Neural cell (in vitro differentiated cells): ENCODE measurements at regions not wholly inside any gene's neighbourhood (a gene's known extent, or its start where the extent isn't known, plus 50 kb on each side); places are given as distances from the start of the nearest gene placed in this dataset.

ENCODE experiments used
- H2AFZ ChIP-seq: fragments of 200-600, 300-800 bp; sonication (generic), shearing (Covaris generic); 2 replicates; pipeline ENCODE4 v1.6.0; 2014; ENCODE audit warnings: low read depth, mild to moderate bottlenecking, antibody characterized with exemption, low read length, moderate library complexity
- H3F3A ChIP-seq: fragments of 200-600 bp; shearing (Covaris generic); 2 replicates; pipeline ENCODE4 v1.6.1; 2016; ENCODE audit warnings: mild to moderate bottlenecking, moderate library complexity, mixed read lengths, antibody characterized with exemption, low read length; ENCODE audit not compliant: insufficient read depth, poor library complexity, severe bottlenecking
- H3K27ac ChIP-seq: fragments of 200-600, 300-800 bp; sonication (generic), shearing (Covaris generic); 2 replicates; pipeline ENCODE4 v1.5.1; 2014; ENCODE audit warnings: mild to moderate bottlenecking, low read length, moderate library complexity
- H3K27me3 ChIP-seq: fragments of 300-800, 200-600 bp; sonication (generic), shearing (Covaris generic); 2 replicates; pipeline ENCODE4 v1.6.0; 2014; ENCODE audit warnings: mild to moderate bottlenecking, low read depth, low read length, moderate library complexity; ENCODE audit not compliant: insufficient read depth
- H3K36me3 ChIP-seq: fragments of 300-800, 200-600 bp; sonication (generic), shearing (Covaris generic); 2 replicates; pipeline ENCODE4 v1.5.1; 2014; ENCODE audit warnings: mild to moderate bottlenecking, antibody characterized with exemption, low read length, moderate library complexity; ENCODE audit not compliant: insufficient read depth
- H3K4me2 ChIP-seq: fragments of 300-800, 200-600 bp; sonication (generic), shearing (Covaris generic); 2 replicates; pipeline ENCODE4 v1.6.0; 2014; ENCODE audit warnings: mild to moderate bottlenecking, low read length
- H3K4me3 ChIP-seq: fragments of 300-800, 200-600 bp; sonication (generic), shearing (Covaris generic); 2 replicates; pipeline ENCODE4 v1.5.1; 2014; ENCODE audit warnings: mild to moderate bottlenecking, low read length, moderate library complexity
- H3K79me2 ChIP-seq: fragments of 200-600 bp; shearing (Covaris generic); replicated peaks from 2 replicates; pipeline ENCODE4 v1.6.0; 2014; ENCODE audit warnings: mild to moderate bottlenecking, low read length, moderate library complexity; ENCODE audit not compliant: insufficient read depth
- H3K9ac ChIP-seq: fragments of 300-800, 200-600 bp; sonication (generic), shearing (Covaris generic); 2 replicates; pipeline ENCODE4 v1.6.1; 2016; ENCODE audit warnings: mild to moderate bottlenecking, low read length, mixed read lengths
- H3K9me2 ChIP-seq: fragments of 200-600 bp; shearing (Covaris generic); 2 replicates; pipeline ENCODE4 v1.6.1; 2016; ENCODE audit warnings: mild to moderate bottlenecking, low read length, mixed read lengths; ENCODE audit not compliant: insufficient read depth
- H3K9me3 ChIP-seq: fragments of 200-600, 300-800 bp; sonication (generic), shearing (Covaris generic); 2 replicates; pipeline ENCODE4 v1.6.1; 2016; ENCODE audit warnings: mild to moderate bottlenecking, mixed run types, low read length, moderate library complexity, mixed read lengths
- H4K20me1 ChIP-seq: fragments of 200-600 bp; shearing (Covaris generic); 2 replicates; pipeline ENCODE4 v1.6.1; 2016; ENCODE audit warnings: mild to moderate bottlenecking, mixed run types; ENCODE audit not compliant: insufficient read depth
- CTCF ChIP-seq: fragments of 450-650 bp; IDR thresholded peaks from 2 replicates; pipeline ENCODE4 v1.5.1; 2014; ENCODE audit warnings: antibody characterized with exemption, mild to moderate bottlenecking, moderate library complexity; ENCODE audit not compliant: poor library complexity, severe bottlenecking
- EP300 ChIP-seq: fragments of 450-650 bp; conservative IDR thresholded peaks from 2 replicates; pipeline ENCODE4 v1.6.1; 2014; ENCODE audit warnings: antibody characterized with exemption, mild to moderate bottlenecking, moderate library complexity; ENCODE audit not compliant: poor library complexity, severe bottlenecking
- EZH2 ChIP-seq: fragments of 200-600, 300-800 bp; shearing (Covaris generic), sonication (generic); IDR thresholded peaks from 2 replicates; pipeline ENCODE4 v1.6.1; 2014; ENCODE audit warnings: antibody characterized with exemption, low read length, borderline replicate concordance, mild to moderate bottlenecking; ENCODE audit not compliant: insufficient read depth, poor library complexity, severe bottlenecking
- MXI1 ChIP-seq: fragments of 450-650 bp; conservative IDR thresholded peaks from 2 replicates; pipeline ENCODE4 v1.6.1; 2014; ENCODE audit warnings: antibody characterized with exemption, mild to moderate bottlenecking; ENCODE audit not compliant: poor library complexity, severe bottlenecking
- POLR2AphosphoS5 ChIP-seq: IDR thresholded peaks from 2 replicates; pipeline ENCODE4 v1.6.1; 2012
- RAD21 ChIP-seq: fragments of 450-650 bp; conservative IDR thresholded peaks from 2 replicates; pipeline ENCODE4 v1.6.1; 2014; ENCODE audit warnings: antibody characterized with exemption, mild to moderate bottlenecking, moderate library complexity
- SMC3 ChIP-seq: fragments of 450-650 bp; conservative IDR thresholded peaks from 2 replicates; pipeline ENCODE4 v1.6.1; 2014; ENCODE audit warnings: antibody characterized with exemption, mild to moderate bottlenecking, moderate library complexity; ENCODE audit not compliant: poor library complexity
- TAF1 ChIP-seq: IDR thresholded peaks from 2 replicates; pipeline ENCODE4 v1.6.1; 2012; ENCODE audit warnings: low read depth
- TF ChIP-seq, protein P1 (sequence below): IDR thresholded peaks from 2 replicates; pipeline ENCODE4 v1.6.1; 2012; ENCODE audit warnings: borderline replicate concordance

- Histone ChIP-seq H3K27me3 (no peaks in the 10 kb centered on the region), H2AFZ (no peak overlapping the region), H3K4me3 (no peak overlapping the region), H3F3A (no peaks in the 10 kb centered on the region), H3K4me2 (no peak overlapping the region), H3K79me2 (no peaks in the 10 kb centered on the region), H3K27ac (no peak overlapping the region), H4K20me1 (no peaks in the 10 kb centered on the region), H3K9me3 (no peaks in the 10 kb centered on the region), H3K9me2 (no peaks in the 10 kb centered on the region), H3K36me3 (no peaks in the 10 kb centered on the region), H3K9ac (no peak overlapping the region)
- TF ChIP-seq SMC3 (no peak), CTCF (no peak), POLR2AphosphoS5 (no peak), MXI1 (no peak), RAD21 (no peak), TAF1 (no peak), EP300 (no peak), EZH2 (no peak)
- TF ChIP-seq, protein P1, sequence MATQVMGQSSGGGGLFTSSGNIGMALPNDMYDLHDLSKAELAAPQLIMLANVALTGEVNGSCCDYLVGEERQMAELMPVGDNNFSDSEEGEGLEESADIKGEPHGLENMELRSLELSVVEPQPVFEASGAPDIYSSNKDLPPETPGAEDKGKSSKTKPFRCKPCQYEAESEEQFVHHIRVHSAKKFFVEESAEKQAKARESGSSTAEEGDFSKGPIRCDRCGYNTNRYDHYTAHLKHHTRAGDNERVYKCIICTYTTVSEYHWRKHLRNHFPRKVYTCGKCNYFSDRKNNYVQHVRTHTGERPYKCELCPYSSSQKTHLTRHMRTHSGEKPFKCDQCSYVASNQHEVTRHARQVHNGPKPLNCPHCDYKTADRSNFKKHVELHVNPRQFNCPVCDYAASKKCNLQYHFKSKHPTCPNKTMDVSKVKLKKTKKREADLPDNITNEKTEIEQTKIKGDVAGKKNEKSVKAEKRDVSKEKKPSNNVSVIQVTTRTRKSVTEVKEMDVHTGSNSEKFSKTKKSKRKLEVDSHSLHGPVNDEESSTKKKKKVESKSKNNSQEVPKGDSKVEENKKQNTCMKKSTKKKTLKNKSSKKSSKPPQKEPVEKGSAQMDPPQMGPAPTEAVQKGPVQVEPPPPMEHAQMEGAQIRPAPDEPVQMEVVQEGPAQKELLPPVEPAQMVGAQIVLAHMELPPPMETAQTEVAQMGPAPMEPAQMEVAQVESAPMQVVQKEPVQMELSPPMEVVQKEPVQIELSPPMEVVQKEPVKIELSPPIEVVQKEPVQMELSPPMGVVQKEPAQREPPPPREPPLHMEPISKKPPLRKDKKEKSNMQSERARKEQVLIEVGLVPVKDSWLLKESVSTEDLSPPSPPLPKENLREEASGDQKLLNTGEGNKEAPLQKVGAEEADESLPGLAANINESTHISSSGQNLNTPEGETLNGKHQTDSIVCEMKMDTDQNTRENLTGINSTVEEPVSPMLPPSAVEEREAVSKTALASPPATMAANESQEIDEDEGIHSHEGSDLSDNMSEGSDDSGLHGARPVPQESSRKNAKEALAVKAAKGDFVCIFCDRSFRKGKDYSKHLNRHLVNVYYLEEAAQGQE, result no peak
Observed at GRCh38 chr4:159435561-159436023, 332.7 kb downstream of the RAPGEF2 start.

GRCh38 chr4:159443975-159444374 lies 341.1 kb downstream of the RAPGEF2 start:
- no peaks in the 10 kb centered on the region for H4K20me1 ChIP-seq
- no peak overlapping the region for H3K9ac ChIP-seq
- no peaks in the 10 kb centered on the region for H3K9me2 ChIP-seq
- no peak overlapping the region for H2AFZ ChIP-seq
- no peak overlapping the region for H3K27ac ChIP-seq
- H3F3A ChIP-seq, result no peaks in the 10 kb centered on the region
- no peaks in the 10 kb centered on the region for H3K79me2 ChIP-seq
- H3K4me3 ChIP-seq, result no peak overlapping the region
- no peak overlapping the region for H3K4me2 ChIP-seq
- no peak for TF ChIP-seq SMC3
- TF ChIP-seq MXI1, result no peak
- TF ChIP-seq EP300, result no peak
- no peak for TF ChIP-seq POLR2AphosphoS5
- no peak for TF ChIP-seq EZH2
- TF ChIP-seq CTCF, result no peak
- no peak for TF ChIP-seq TAF1
- H3K9me3 ChIP-seq, result no peaks in the 10 kb centered on the region
- no peaks in the 10 kb centered on the region for H3K36me3 ChIP-seq
- no peaks in the 10 kb centered on the region for H3K27me3 ChIP-seq
